Gastrocnemius medialis (tissue), 4 donors: ENCODE measurements at regions not wholly inside any gene's neighbourhood (a gene's known extent, or its start where the extent isn't known, plus 50 kb on each side); places are given as distances from the start of the nearest gene placed in this dataset.

Source experiments
- ATAC-seq, 2 donors: fragments of 150-250 bp; one replicate each; pipeline ENCODE4 v1.9.1; 2016
- DNase-seq, 2 donors: peaks; one replicate each; pipeline ENCODE4 v3.0.0-alpha.2; 2019
- H3K27ac ChIP-seq, 4 donors: fragments of 200-600 bp; sonication (generic); 1 replicate in 1 of 4; 2 replicates in 3 of 4; pipeline ENCODE4 v1.5.1; 2016 to 2018; ENCODE audit warnings: mild to moderate bottlenecking in 2 of 4, moderate library complexity in 1 of 4
- H3K27me3 ChIP-seq, 3 donors: fragments of 200-600 bp; sonication (generic) in 2 of 3; 1 replicate in 1 of 3; 2 replicates in 2 of 3; pipeline versions ENCODE4 v1.5.1 to v1.6.0; 2016 to 2019; ENCODE audit warnings: mild to moderate bottlenecking in 1 of 3, moderate library complexity in 1 of 3
- H3K36me3 ChIP-seq, 2 donors: fragments of 200-600 bp; sonication (generic) in 1 of 2; one replicate each; pipeline ENCODE4 v1.5.1; 2017 to 2018
- H3K4me1 ChIP-seq, 2 donors: fragments of 200-600 bp; sonication (generic) in 1 of 2; one replicate each; pipeline ENCODE4 v1.5.1; 2016 to 2017; ENCODE audit warnings: mild to moderate bottlenecking in 2 of 2
- H3K4me3 ChIP-seq, 4 donors: fragments of 200-600 bp; sonication (generic) in 3 of 4; 1 replicate in 1 of 4; 2 replicates in 3 of 4; pipeline ENCODE4 v1.5.1; 2016 to 2019; ENCODE audit warnings: mild to moderate bottlenecking in 2 of 4
- H3K9me3 ChIP-seq, 3 donors: fragments of 200-600 bp; sonication (generic) in 2 of 3; 1 replicate in 1 of 3; 2 replicates in 2 of 3; pipeline ENCODE4 v1.5.1; 2016 to 2019
- POLR2A ChIP-seq, 2 donors: fragments of 450-650 bp; IDR thresholded peaks; one replicate each; pipeline ENCODE4 v1.6.1; 2017; ENCODE audit warnings: antibody characterized with exemption in 2 of 2, mild to moderate bottlenecking in 2 of 2, moderate library complexity in 2 of 2
- in situ Hi-C, 4 donors: fragments of 200-750 bp; cut with MboI; loops; one replicate each; pipeline versions ENCODE4 v1.15.0 to v1.8.0; 2017; ENCODE audit warnings: low sequenced_read_pairs in 4 of 4
- intact Hi-C: fragments of 100-400 bp; cut with DNase I; formaldehyde crosslinking; loops from one replicate; pipeline ENCODE4 v1.15.1; 2023; ENCODE audit warnings: low total_unique reads
- TF ChIP-seq, protein P1 (sequence below), 5 experiments: fragments of 450-650 bp in 3 of 5; fragments of 200-600 bp in 2 of 5; sonication (generic) in 2 of 5; IDR thresholded peaks in 4 of 5; conservative IDR thresholded peaks in 1 of 5; 1 replicate in 4 of 5; 2 replicates in 1 of 5; pipeline ENCODE4 v1.5.1; 2016 to 2019; ENCODE audit warnings: antibody characterized with exemption in 5 of 5, mild to moderate bottlenecking in 3 of 5, moderate library complexity in 3 of 5

DNA sequence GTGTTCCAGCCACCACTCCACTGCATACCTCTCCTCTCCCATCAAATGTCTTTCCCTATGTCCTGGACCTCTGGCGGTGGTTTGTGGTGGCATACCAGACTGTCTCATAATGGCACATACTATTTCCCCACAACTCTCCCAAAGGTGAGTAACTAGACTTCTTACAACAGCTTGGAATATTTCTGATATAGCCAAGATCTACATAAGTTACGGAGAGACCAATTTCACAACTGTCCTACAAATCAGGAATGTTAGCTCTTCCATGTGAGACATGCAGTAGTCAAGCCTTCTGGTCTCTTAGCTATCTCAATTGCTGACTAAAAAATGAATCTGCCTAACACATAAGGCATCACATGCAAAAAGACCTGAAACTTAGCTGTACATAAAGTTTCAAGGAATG, 588.9 kb downstream of the RNF144B start:
- in situ Hi-C loops = loop anchor here in 1 of 4 donors (25.0 kb wide), 1 partner anchor 886 kb away; no protein-coding TSS in a partner anchor
- DNase-seq = no peak
- Histone ChIP-seq H3K9me3 (no peaks in the 10 kb centered on the region), H3K4me3 (no peak overlapping the region), H3K27ac (no peak overlapping the region), H3K27me3 (no peaks in the 10 kb centered on the region), H3K36me3 (no peaks in the 10 kb centered on the region), H3K4me1 (no peaks in the 10 kb centered on the region)
- TF ChIP-seq, protein P1, sequence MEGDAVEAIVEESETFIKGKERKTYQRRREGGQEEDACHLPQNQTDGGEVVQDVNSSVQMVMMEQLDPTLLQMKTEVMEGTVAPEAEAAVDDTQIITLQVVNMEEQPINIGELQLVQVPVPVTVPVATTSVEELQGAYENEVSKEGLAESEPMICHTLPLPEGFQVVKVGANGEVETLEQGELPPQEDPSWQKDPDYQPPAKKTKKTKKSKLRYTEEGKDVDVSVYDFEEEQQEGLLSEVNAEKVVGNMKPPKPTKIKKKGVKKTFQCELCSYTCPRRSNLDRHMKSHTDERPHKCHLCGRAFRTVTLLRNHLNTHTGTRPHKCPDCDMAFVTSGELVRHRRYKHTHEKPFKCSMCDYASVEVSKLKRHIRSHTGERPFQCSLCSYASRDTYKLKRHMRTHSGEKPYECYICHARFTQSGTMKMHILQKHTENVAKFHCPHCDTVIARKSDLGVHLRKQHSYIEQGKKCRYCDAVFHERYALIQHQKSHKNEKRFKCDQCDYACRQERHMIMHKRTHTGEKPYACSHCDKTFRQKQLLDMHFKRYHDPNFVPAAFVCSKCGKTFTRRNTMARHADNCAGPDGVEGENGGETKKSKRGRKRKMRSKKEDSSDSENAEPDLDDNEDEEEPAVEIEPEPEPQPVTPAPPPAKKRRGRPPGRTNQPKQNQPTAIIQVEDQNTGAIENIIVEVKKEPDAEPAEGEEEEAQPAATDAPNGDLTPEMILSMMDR (IDR thresholded peaks at IDR 0.05 in 4 of 5, conservative IDR thresholded peaks at IDR 0.05 in 1 of 5) = no peak
- no peak for TF ChIP-seq POLR2A (IDR thresholded peaks at IDR 0.05)
- intact Hi-C loops = no loop called here
- ATAC-seq = no peak

DNA sequence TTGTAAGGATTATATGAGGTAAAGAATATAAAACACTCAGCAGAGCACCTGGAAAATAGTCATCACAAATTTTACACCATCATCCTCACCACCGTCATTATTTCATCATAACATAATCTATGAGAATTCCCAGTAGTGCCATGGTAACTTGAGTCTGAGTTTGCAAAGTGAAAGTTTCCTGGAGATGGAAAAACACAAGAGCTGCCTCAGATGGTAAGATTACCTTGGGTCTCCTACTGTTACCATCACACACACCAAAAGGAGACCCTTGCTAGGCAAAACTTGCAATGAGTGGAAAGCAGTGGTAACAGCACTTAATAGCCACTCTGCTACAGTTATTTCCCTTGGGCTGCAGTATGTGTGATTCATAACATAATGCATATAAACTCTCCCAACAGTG, 589.8 kb downstream of the RNF144B start:
- Histone ChIP-seq H3K9me3 (no peaks in the 10 kb centered on the region), H3K27me3 (no peaks in the 10 kb centered on the region), H3K4me3 (no peak overlapping the region), H3K36me3 (no peaks in the 10 kb centered on the region), H3K27ac (no peak overlapping the region), H3K4me1 (no peaks in the 10 kb centered on the region)
- no peak for DNase-seq
- TF ChIP-seq POLR2A (IDR thresholded peaks at IDR 0.05) = no peak
- TF ChIP-seq, protein P1 (IDR thresholded peaks at IDR 0.05 in 4 of 5, conservative IDR thresholded peaks at IDR 0.05 in 1 of 5) = no peak
- intact Hi-C loops (no loop called here), in situ Hi-C loops (loop anchor here in 1 of 4 donors (25.0 kb wide), 1 partner anchor 885 kb away; no protein-coding TSS in a partner anchor)
- ATAC-seq = no peak

DNA sequence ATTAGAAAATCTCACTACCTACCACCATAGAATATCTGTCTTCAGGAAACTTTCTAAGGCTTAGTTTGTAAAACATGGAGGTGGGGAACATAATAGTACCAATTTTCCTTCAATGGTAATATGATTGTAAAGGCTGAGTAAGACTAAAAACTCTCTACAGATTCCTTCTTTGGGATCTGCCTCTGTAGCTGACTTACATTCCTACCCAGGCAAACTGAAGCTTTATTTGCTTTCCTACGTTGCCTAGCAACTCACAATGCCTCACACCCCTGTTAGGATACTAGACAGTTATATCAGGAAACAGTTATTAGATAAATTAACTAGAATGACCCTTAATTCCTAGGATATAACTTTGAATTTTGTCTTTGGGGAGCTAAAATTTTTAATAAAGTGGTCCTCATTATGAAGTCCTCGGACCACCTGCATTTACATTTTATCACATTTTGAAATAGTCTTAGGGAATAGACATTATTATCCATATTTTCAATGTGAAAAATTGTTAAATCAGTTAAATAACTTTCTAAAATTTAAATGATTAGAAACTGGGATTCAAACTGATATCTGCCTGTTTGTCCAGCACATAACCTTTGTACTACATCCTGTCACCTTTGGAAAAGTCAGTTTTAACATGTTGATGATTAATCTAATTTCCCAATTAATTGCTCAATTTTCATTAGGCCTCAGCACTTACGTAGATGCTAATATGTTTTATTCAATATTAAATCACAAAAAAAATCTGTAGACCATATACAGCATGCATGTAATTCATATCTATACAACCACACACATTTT, 591.4 kb downstream of the RNF144B start:
- H3K36me3 ChIP-seq = no peaks in the 10 kb centered on the region
- no peak overlapping the region for H3K4me3 ChIP-seq
- H3K9me3 ChIP-seq = no peaks in the 10 kb centered on the region
- ATAC-seq (no peak), DNase-seq (no peak)
- TF ChIP-seq POLR2A (IDR thresholded peaks at IDR 0.05) = no peak
- TF ChIP-seq, protein P1 (IDR thresholded peaks at IDR 0.05 in 4 of 5, conservative IDR thresholded peaks at IDR 0.05 in 1 of 5) = no peak
- H3K27me3 ChIP-seq = no peaks in the 10 kb centered on the region
- no peaks in the 10 kb centered on the region for H3K4me1 ChIP-seq
- in situ Hi-C loops = loop anchor here in 1 of 4 donors (25.0 kb wide), 1 partner anchor 884 kb away; no protein-coding TSS in a partner anchor
- intact Hi-C loops = no loop called here
- no peak overlapping the region for H3K27ac ChIP-seq

DNA sequence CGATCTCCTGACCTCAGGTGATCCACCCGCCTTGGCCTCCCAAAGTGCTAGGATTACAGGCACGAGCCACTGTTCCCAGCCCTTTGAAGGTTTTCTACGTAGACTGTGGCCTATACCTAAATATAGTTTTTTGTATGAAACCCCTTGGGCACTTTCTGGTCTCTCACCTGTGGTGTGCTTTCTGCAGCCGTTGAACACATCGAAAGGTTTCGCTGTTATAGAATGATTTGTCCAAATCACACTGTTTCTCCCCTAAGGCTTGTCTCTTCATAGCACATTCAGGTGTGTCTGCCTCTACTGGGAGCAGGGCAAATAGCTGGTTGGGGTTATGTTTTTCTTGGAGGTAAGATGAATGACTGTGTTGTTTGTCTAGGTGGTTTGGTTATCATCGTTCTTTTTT, 597.9 kb downstream of the RNF144B start:
- no peaks in the 10 kb centered on the region for H3K4me1 ChIP-seq
- no peaks in the 10 kb centered on the region for H3K27me3 ChIP-seq
- no peak overlapping the region for H3K27ac ChIP-seq
- no peaks in the 10 kb centered on the region for H3K36me3 ChIP-seq
- no peaks in the 10 kb centered on the region for H3K9me3 ChIP-seq
- ATAC-seq = no peak
- no peak overlapping the region for H3K4me3 ChIP-seq
- TF ChIP-seq POLR2A (IDR thresholded peaks at IDR 0.05) = no peak
- TF ChIP-seq, protein P1 (IDR thresholded peaks at IDR 0.05 in 4 of 5, conservative IDR thresholded peaks at IDR 0.05 in 1 of 5) = no peak
- intact Hi-C loops = no loop called here
- no peak for DNase-seq
- in situ Hi-C loops = loop anchor here in 1 of 4 donors (25.0 kb wide), 1 partner anchor 877 kb away; no protein-coding TSS in a partner anchor
